Prostate gland (tissue), 2 donors: ENCODE measurements at regions not wholly inside any gene's neighbourhood (a gene's known extent, or its start where the extent isn't known, plus 50 kb on each side); places are given as distances from the start of the nearest gene placed in this dataset.

ENCODE experiments used
- DNase-seq: peaks from one replicate; pipeline ENCODE4 v3.0.0-alpha.2; 2019; ENCODE audit warnings: low spot score
- H3K27ac ChIP-seq, 2 donors: fragments of 200-600 bp; sonication (generic); 2 replicates each; pipeline ENCODE4 v1.5.1; 2017 to 2019
- H3K27me3 ChIP-seq: fragments of 200-600 bp; sonication (generic); replicated peaks from 2 replicates; pipeline ENCODE4 v1.5.1; 2019; ENCODE audit not compliant: insufficient read depth
- H3K36me3 ChIP-seq, 2 donors: fragments of 200-600 bp; sonication (generic); 1 replicate in 1 of 2; 2 replicates in 1 of 2; pipeline versions ENCODE4 v1.5.1 to v1.8.1; 2017 to 2019
- H3K4me1 ChIP-seq: fragments of 200-600 bp; sonication (generic); replicated peaks from 2 replicates; pipeline ENCODE4 v1.5.1; 2019
- H3K4me3 ChIP-seq, 2 donors: fragments of 200-600 bp; sonication (generic); 2 replicates each; pipeline ENCODE4 v1.5.1; 2017 to 2019
- H3K9me3 ChIP-seq: fragments of 200-600 bp; sonication (generic); 2 replicates; pipeline ENCODE4 v1.5.1; 2017
- POLR2A ChIP-seq: fragments of 450-650 bp; IDR thresholded peaks from one replicate; pipeline ENCODE4 v1.6.1; 2016; ENCODE audit warnings: antibody characterized with exemption, mild to moderate bottlenecking
- POLR2AphosphoS5 ChIP-seq: sonication (generic); formaldehyde crosslinking; IDR thresholded peaks from one replicate; pipeline ENCODE4 v1.6.1; 2017; ENCODE audit warnings: antibody characterized with exemption
- WGBS: methylation state at CpG from one replicate; pipeline ENCODE4 v1.1.5; 2018; 5-methylcytosine and 5-hydroxymethylcytosine counted together
- intact Hi-C: fragments of 100-400 bp; cut with DNase I; formaldehyde crosslinking; loops from one replicate; pipeline ENCODE4 v1.14.2; 2022
- TF ChIP-seq, protein P1 (sequence below), 4 experiments: fragments of 200-600 bp in 2 of 4; fragments of 450-650 bp in 2 of 4; sonication (generic) in 2 of 4; IDR thresholded peaks; 1 replicate in 3 of 4; 2 replicates in 1 of 4; pipeline ENCODE4 v1.5.1; 2016 to 2019; ENCODE audit warnings: antibody characterized with exemption in 4 of 4, mild to moderate bottlenecking in 2 of 4, moderate library complexity in 2 of 4

- intact Hi-C loops, result no loop called here
Measured at GRCh38 chr14:106841701-106842100, 1315.3 kb downstream of the TMEM121 start.

DNA sequence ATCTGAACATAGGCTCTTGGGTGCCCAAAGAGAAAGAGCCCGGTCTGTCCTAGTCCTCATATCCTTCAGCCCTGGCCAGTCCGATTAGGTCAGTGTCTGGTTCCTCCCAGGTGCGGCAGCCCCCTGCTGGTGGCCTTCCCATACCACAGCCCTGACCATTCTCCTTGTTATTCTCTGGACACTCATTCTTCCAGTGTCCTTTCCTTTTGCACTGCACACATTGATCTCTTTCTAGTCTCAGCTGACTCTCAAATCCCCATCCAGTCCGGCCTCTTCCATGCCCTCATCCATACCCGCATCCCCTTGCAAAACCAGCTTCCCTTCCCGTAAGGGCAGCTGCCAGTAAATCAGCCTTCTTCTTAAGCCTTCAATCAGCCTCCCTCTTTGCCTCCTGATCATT lies 1316.3 kb downstream of the TMEM121 start:
- H3K27me3 ChIP-seq, result no peaks in the 10 kb centered on the region
- DNase-seq, result no peak

More at GRCh38 chr14:106841701-106842100, 1315.3 kb downstream of the TMEM121 start:
- Histone ChIP-seq H3K4me3 (no peak overlapping the region), H3K4me1 (peaks cover 10% of the 10 kb centered on the region), H3K27ac (peak overlapping the region; percentile 47 to 56), H3K27me3 (no peaks in the 10 kb centered on the region), H3K36me3 (no peaks in the 10 kb centered on the region), H3K9me3 (no peaks in the 10 kb centered on the region)
- 68% methylated on average over 3 of the region's 3 CpGs for WGBS
- TF ChIP-seq, protein P1, sequence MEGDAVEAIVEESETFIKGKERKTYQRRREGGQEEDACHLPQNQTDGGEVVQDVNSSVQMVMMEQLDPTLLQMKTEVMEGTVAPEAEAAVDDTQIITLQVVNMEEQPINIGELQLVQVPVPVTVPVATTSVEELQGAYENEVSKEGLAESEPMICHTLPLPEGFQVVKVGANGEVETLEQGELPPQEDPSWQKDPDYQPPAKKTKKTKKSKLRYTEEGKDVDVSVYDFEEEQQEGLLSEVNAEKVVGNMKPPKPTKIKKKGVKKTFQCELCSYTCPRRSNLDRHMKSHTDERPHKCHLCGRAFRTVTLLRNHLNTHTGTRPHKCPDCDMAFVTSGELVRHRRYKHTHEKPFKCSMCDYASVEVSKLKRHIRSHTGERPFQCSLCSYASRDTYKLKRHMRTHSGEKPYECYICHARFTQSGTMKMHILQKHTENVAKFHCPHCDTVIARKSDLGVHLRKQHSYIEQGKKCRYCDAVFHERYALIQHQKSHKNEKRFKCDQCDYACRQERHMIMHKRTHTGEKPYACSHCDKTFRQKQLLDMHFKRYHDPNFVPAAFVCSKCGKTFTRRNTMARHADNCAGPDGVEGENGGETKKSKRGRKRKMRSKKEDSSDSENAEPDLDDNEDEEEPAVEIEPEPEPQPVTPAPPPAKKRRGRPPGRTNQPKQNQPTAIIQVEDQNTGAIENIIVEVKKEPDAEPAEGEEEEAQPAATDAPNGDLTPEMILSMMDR (IDR thresholded peaks at IDR 0.05), result no peak
- TF ChIP-seq POLR2AphosphoS5, result peak; percentile 14
- DNase-seq, result no peak

GRCh38 chr14:106843386-106843785 lies 1317.0 kb downstream of the TMEM121 start:
- Histone ChIP-seq H3K9me3 (no peaks in the 10 kb centered on the region), H3K36me3 (no peaks in the 10 kb centered on the region), H3K4me3 (no peak overlapping the region), H3K4me1 (peaks cover 10% of the 10 kb centered on the region), H3K27me3 (no peaks in the 10 kb centered on the region), H3K27ac (peak overlapping the region; percentile 94 to 95)
- TF ChIP-seq POLR2A (no peak), POLR2AphosphoS5 (no peak)
- TF ChIP-seq, protein P1 (IDR thresholded peaks at IDR 0.05), result no peak
- no peak for DNase-seq
- intact Hi-C loops, result no loop called here
- 58% methylated on average over 6 of the region's 6 CpGs for WGBS

More for the DNA sequence above, 1316.3 kb downstream of the TMEM121 start:
- Histone ChIP-seq H3K4me1 (peaks cover 10% of the 10 kb centered on the region), H3K36me3 (no peaks in the 10 kb centered on the region), H3K27ac (peak overlapping the region; percentile 30 to 35), H3K4me3 (no peak overlapping the region), H3K9me3 (no peaks in the 10 kb centered on the region)
- WGBS, result 89% methylated on average over 6 of the region's 6 CpGs
- TF ChIP-seq, protein P1 (IDR thresholded peaks at IDR 0.05), result no peak
- TF ChIP-seq POLR2A (no peak), POLR2AphosphoS5 (no peak)
- intact Hi-C loops, result no loop called here

DNA sequence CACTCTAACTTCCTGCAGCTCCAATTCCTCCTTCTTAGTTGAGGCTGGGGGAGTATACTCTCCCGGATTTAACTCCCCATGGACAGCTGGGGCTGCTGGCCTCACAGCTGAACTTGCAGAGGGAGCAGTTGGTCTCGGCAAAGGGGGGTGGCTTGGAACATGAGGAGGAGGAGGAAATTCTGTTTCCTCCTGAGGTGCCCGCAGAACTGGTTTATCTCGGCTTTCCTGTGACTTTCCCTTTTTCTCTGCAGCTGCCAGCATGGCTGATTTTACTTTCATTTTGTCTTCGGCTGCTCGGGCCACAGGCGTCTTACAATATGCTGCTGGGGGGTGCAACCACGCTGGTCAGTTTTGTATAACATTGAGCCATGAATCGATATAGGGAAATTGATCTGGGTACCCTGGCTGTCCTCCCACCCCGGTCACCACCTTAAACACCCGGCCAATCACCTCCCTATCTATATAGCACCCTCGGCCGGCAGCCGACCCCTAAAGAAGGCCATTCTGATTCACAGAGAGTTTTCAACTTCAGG lies 1317.6 kb downstream of the TMEM121 start:
- TF ChIP-seq POLR2AphosphoS5 (peak; percentile 80), POLR2A (no peak)
- TF ChIP-seq, protein P1 (IDR thresholded peaks at IDR 0.05), result no peak
- Histone ChIP-seq H3K27me3 (no peaks in the 10 kb centered on the region), H3K9me3 (no peaks in the 10 kb centered on the region), H3K4me1 (peaks cover 10% of the 10 kb centered on the region), H3K4me3 (peak overlapping the region; percentile 21 to 28), H3K36me3 (no peaks in the 10 kb centered on the region), H3K27ac (peak overlapping the region; percentile 94 to 95)
- 53% methylated on average over 14 of the region's 14 CpGs for WGBS
- DNase-seq, result peak; percentile 69
- intact Hi-C loops, result no loop called here

DNA sequence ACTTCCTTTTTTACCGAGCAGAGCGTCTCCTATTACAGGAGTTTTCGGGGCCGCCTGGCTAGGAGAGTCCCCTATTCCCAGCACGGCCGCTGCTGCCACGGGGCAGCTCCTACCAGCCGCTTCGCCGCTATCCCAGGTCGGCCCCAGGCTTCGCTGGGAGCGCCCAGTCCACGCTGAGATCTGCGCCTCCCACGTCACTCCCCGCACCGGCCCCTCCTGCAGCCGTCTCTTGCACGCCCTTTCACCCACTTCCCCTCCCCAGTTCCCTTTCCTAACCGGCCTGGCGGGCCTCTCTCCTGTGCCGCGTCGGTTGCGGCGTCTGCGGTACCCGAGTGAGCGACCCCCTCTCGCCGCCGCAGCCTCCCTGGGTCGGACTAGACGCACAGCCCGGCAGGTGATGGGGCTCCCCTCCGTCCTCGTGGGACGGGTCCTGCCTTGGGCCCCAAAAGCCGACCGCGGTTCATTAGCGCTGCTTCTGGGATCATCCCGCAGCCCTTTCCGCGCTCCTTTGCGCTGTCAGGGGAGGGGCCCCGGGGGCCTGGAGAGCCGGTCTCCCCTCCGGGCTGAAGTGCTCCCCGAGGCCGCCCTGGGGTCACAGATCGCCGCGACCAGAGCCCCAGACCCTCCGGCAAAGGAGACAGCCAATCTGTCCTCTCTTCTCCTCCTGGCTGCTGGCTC lies 1318.4 kb downstream of the TMEM121 start:
- intact Hi-C loops, result no loop called here
- DNase-seq, result peak; percentile 46
- WGBS, result 39% methylated on average over 55 of the region's 56 CpGs
- peak overlapping the region; percentile 21 to 28 for H3K4me3 ChIP-seq
- TF ChIP-seq, protein P1 (IDR thresholded peaks at IDR 0.05), result no peak
- peak; percentile 30 for TF ChIP-seq POLR2A
- peaks cover 10% of the 10 kb centered on the region for H3K4me1 ChIP-seq
- H3K9me3 ChIP-seq, result no peaks in the 10 kb centered on the region
- no peaks in the 10 kb centered on the region for H3K27me3 ChIP-seq
- peak overlapping the region; percentile 94 to 95 for H3K27ac ChIP-seq
- no peaks in the 10 kb centered on the region for H3K36me3 ChIP-seq
